HG03432 (cell line): ENCODE measurements at regions not wholly inside any gene's neighbourhood (a gene's known extent, or its start where the extent isn't known, plus 50 kb on each side); places are given as distances from the start of the nearest gene placed in this dataset.
"Not testable (repeated sequence)": the region's sequence is repeated elsewhere in the genome, so short reads cannot be mapped to it uniquely, and the experiment has no call there.

ENCODE experiments used
- ATAC-seq: cut with Tn5 transposase; IDR thresholded peaks from one replicate; pipeline ENCODE4 v1.9.1; 2021; ENCODE audit warnings: mild to moderate bottlenecking, moderate library complexity; ENCODE audit not compliant: unreplicated experiment

GRCh38 chr10:105596749-105597148, 955.7 kb downstream of the SORCS3 start:
- no peak for ATAC-seq

- no peak for ATAC-seq
These were observed 953.2 kb downstream of the SORCS3 start for GRCh38 chr10:105594296-105594695.

DNA sequence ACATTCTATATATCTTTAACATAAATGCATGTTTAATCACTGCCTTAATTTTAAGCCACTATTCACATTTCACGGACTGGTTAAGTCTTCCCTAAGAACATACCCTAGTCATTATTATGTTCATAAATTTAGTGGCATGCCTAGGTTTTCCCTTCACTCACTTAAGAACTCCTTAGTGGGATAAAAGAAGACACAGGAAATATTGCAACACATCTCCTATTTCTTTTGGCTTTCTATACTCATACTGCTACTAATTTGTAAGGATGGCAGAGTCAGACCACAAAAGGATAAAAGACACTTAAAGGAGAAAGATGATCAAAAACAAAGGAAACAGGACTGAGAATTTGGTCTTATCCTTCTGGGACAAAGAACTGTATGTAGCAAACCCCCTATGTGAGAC, 951.4 kb downstream of the SORCS3 start:
- no peak for ATAC-seq

DNA sequence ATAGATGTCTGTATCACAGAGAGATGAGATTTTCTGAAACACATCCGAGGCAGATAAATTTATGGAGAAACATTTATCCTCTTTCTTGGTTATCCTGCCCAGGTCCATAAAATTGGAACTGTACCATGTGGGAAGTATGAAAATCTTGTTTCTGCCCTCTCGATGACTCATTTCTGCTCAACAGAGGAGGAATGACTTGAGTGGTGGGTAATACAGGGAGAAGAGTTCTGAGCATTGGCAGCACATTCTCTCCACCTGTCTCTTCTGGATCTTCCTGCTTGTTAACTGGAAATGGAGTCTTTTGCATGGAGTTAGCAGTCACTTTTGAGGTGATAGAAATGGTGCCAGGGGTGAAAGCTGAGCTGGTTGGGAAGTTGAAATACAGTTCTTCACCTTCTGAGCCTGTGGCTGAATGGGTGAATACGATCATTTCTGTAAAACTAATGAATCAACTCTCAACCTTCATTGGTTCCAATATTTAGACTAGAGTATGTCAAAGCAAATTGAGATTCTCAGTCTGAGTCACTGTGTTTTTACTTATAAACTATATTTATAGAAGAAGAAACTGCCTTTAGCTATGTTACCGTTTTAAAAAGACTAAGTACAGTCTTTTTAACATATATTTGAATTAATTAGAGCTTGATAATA, 945.5 kb downstream of the SORCS3 start:
- no peak for ATAC-seq

DNA sequence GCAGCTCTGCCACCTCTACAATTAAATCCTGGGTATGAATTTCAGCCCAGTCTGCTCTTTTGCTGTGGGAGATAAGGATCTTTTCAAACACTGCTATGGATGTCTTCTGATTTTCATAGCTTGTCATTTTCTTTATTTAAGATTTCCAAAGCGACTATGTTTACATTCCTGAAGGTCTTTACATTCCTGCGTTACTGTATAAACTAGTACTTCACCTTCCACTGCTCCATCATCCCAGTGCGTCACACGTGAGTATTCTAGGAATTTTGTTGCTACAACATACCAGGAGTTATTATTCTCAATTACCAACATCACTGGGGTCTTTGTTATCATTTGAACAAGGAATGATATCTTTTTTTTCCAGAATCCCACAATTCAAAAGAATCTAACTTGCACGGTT, 944.7 kb downstream of the SORCS3 start:
- ATAC-seq = no peak

- no peak for ATAC-seq
These were observed 944.1 kb downstream of the SORCS3 start for GRCh38 chr10:105585171-105585570.

DNA sequence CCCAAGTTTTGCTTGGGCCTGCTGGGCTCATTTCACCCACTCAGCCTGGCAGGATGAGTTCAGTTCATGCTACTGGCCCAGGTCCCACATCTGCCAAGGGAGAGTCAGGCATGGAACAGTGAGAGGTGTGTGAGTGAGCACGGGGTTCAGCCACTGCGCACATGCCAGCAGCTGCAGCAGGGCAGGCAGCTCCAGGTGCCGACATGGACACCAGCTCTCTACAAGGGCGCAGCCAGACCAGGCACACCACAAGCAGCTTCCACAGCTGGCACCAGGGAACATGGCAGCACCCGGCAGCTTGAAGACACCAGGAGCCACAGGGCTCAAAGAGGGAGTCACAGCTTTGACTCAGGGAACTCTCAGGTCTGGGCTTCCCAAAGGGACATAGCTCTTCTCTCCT, 938.0 kb downstream of the SORCS3 start:
- ATAC-seq = no peak

- ATAC-seq = no peak
These were observed 936.9 kb downstream of the SORCS3 start for GRCh38 chr10:105577865-105578607.

- ATAC-seq = no peak
These were observed 918.4 kb downstream of the SORCS3 start for GRCh38 chr10:105559333-105560097.

GRCh38 chr10:105550453-105550852, 909.4 kb downstream of the SORCS3 start:
- not testable (repeated sequence) for ATAC-seq

DNA sequence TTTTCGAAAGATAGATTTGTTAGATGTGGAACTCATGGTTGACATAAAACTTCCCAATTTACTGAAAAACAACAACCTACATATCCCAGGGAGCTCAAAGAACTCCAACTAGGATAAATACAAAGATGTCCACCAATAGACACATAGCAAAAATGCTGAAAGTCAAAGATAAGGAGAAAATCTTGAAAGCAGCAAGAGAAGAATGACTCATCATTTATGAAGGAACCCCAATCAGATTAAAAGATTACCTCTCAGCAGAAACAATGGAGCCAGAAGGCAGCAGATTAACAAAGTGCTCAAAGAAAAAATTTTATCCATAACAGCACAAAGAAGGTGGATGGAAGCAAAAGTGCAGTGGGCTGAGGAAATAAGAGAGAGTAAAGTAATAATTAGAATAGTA, 908.6 kb downstream of the SORCS3 start:
- no peak for ATAC-seq

DNA sequence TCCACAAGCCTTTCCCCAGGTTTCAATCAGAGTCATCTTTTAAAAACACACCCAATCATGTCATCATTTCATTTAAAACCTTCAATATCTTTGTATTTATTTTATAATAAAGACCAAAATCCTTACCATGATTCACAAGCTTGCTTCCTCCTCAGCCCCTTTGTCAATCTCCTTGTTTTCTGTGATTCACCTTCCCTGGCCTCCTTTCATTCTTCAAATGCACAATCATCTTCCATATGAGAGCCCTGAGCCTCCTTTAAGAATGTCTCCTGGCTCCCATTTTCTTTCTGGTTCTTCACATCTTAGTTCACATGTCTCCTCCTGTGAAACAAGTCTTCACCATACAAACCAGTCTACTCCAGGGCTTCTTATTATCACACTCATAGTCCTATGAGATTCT, 904.0 kb downstream of the SORCS3 start:
- ATAC-seq = no peak

DNA sequence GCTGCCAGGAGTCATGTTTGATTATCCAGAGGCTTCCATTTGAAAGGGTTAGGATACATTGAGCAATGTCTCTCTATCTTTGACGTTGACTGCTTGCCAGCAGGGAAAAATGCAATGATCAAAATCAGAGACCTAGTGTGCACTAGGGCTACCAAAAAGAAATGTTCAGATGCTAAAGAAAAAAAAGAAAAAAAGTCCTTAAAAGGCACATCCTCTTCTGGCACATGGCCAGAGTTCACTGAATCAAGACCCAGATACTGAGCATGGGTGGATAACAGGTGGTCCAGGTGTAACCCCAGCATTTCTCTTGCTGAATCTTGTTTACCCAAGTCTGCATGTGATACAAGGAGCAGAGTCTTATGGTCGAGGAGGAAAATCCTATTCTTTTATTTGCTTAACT, 899.3 kb downstream of the SORCS3 start:
- ATAC-seq = no peak

DNA sequence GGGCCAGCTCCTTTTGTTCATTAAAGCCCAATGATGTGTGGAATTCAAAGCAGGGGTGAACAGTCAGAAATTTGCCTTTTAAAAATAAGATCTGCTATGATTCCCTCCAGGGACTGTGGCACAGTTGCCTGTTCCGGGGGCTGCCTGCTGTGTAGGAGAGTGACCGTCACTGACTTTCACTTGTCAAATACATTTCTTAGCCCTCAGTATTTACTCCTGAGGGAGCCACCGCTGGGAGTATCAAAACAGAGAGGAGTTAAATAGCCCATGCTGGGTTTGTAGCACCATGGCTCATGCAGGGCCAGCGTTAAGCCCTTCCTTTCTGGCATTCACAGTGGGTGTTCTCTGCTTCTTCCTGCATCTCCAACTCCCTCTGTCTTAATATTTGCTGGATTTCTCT, 897.8 kb downstream of the SORCS3 start:
- no peak for ATAC-seq

- ATAC-seq = no peak
These were observed 894.4 kb downstream of the SORCS3 start for GRCh38 chr10:105535478-105535877.

GRCh38 chr10:105534086-105534485, 893.0 kb downstream of the SORCS3 start:
- ATAC-seq = no peak

GRCh38 chr10:105516511-105516910, 875.4 kb downstream of the SORCS3 start:
- ATAC-seq = no peak

DNA sequence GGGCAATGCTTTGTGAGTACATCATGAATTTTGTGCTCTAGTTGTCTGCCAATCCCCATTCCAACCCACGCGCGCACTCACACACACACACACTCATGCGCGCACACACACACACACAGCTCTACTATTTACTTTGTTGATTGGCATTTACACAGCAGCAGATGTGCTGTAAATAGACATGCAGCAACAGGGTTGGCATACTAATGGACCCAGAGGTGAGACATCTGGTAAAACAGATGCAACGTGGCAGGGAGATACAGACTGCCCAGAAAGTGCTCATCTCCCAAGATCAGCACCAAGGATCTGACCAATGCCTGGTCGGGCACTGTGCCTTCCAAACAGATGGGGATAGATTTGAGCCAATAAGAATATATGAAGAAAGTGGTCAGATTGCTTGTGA, 873.0 kb downstream of the SORCS3 start:
- ATAC-seq = no peak

DNA sequence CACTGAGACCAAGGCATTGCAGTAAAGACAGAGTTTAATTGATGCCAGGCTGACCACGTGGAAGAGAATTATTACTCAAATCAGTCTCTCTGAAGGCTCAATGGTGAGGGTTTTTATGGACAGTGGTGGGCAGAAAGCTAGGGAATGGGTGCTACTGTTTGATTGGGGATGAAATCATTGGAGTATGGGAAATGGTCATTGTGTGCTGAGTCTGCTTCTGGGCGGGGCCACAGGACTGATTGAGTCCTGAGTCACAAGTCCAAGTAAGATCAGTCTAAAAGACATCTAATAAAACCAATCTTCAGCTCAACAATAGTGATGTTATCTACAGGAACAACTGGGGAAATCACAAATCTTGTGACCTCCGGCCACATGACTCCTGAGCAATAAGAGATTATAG, 868.4 kb downstream of the SORCS3 start:
- ATAC-seq = no peak

DNA sequence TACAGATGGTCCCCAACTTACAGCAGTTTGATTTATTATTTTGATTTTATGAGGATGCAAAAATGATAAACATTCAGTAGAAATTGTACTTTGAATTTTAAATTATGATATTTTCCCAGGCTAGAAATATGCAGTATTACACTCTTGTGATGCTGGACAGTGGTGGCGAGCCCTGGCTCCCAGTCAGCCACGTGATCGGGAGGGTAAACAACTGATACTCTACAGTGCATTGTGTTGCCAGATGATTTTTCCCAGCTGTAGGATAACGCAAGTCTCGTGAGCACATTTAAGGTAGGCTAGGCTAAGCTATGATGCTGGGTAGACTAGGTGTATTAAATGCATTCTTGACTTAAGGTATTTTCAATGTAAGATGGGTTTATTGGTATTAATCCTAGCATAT, 865.2 kb downstream of the SORCS3 start:
- ATAC-seq = no peak

GRCh38 chr10:105503714-105504113, 862.6 kb downstream of the SORCS3 start:
- no peak for ATAC-seq

GRCh38 chr10:105502058-105502457, 861.0 kb downstream of the SORCS3 start:
- no peak for ATAC-seq
